SU-DHL-6 (cell line): ENCODE measurements at regions not wholly inside any gene's neighbourhood (a gene's known extent, or its start where the extent isn't known, plus 50 kb on each side); places are given as distances from the start of the nearest gene placed in this dataset.

Experiments
- H2AFZ ChIP-seq: fragments of 200-600 bp; sonication (generic); 2 replicates; pipeline ENCODE4 v1.6.1; 2014; ENCODE audit warnings: low read depth, mild to moderate bottlenecking, moderate library complexity, mixed read lengths, antibody characterized with exemption, low read length; ENCODE audit not compliant: severe bottlenecking
- H3F3A ChIP-seq: fragments of 200-600 bp; shearing (Covaris generic); 2 replicates; pipeline ENCODE4 v1.6.0; 2016; ENCODE audit warnings: antibody characterized with exemption, mild to moderate bottlenecking; ENCODE audit not compliant: insufficient read depth
- H3K27ac ChIP-seq: fragments of 200-600 bp; sonication (generic); 2 replicates; pipeline ENCODE4 v1.5.1; 2016; ENCODE audit warnings: low read depth, mild to moderate bottlenecking, low read length, moderate library complexity, mixed read lengths
- H3K27me3 ChIP-seq: fragments of 200-600 bp; sonication (generic), shearing (Covaris generic); 2 replicates; pipeline ENCODE4 v1.6.0; 2014; ENCODE audit warnings: mild to moderate bottlenecking, low read length
- H3K36me3 ChIP-seq: fragments of 200-600 bp; sonication (generic); 2 replicates; pipeline ENCODE4 v1.6.1; 2014; ENCODE audit warnings: mild to moderate bottlenecking, low read length, mixed read lengths
- H3K4me2 ChIP-seq: fragments of 300-600, 200-600 bp; shearing (Covaris generic), sonication (generic); 2 replicates; pipeline ENCODE4 v1.6.0; 2014; ENCODE audit warnings: low read length, low read depth, mild to moderate bottlenecking; ENCODE audit not compliant: poor library complexity, severe bottlenecking
- H3K4me3 ChIP-seq: fragments of 200-600 bp; sonication (generic); 2 replicates; pipeline ENCODE4 v1.5.1; 2014; ENCODE audit warnings: antibody characterized with exemption, low read length, mild to moderate bottlenecking, mixed read lengths; ENCODE audit not compliant: insufficient read depth, poor library complexity, severe bottlenecking
- H3K79me2 ChIP-seq: fragments of 200-600 bp; sonication (generic); 2 replicates; pipeline ENCODE4 v1.6.1; 2014; ENCODE audit warnings: mild to moderate bottlenecking, low read length, moderate library complexity; ENCODE audit not compliant: insufficient read depth
- H3K9ac ChIP-seq: fragments of 200-600 bp; sonication (generic); 2 replicates; pipeline ENCODE4 v1.7.0; 2014; ENCODE audit warnings: mild to moderate bottlenecking, low read length
- H3K9me2 ChIP-seq: fragments of 200-600 bp; sonication (generic); replicated peaks from 2 replicates; pipeline ENCODE4 v1.6.1; 2014; ENCODE audit warnings: low read length; ENCODE audit not compliant: insufficient read depth
- H3K9me3 ChIP-seq: fragments of 200-600 bp; sonication (generic); 2 replicates; pipeline ENCODE4 v1.6.1; 2014; ENCODE audit warnings: low read length, mixed read lengths; ENCODE audit not compliant: insufficient read depth
- H4K20me1 ChIP-seq: fragments of 200-600 bp; sonication (generic); 2 replicates; pipeline ENCODE4 v1.6.1; 2014; ENCODE audit warnings: low read depth, mild to moderate bottlenecking, antibody characterized with exemption, low read length, moderate library complexity, mixed read lengths
- CTCF ChIP-seq: fragments of 200-600 bp; sonication (generic); IDR thresholded peaks from one replicate; pipeline ENCODE4 v1.5.1; 2017; ENCODE audit warnings: antibody characterized with exemption, mild to moderate bottlenecking, low read length, moderate library complexity; ENCODE audit not compliant: insufficient read depth, poor library complexity, severe bottlenecking
- EZH2phosphoT487 ChIP-seq: fragments of 200-600 bp; sonication (generic), shearing (Covaris generic); conservative IDR thresholded peaks from 2 replicates; pipeline ENCODE4 v1.6.1; 2018; ENCODE audit warnings: mild to moderate bottlenecking, antibody characterized with exemption, low read length, moderate library complexity, mixed read lengths

DNA sequence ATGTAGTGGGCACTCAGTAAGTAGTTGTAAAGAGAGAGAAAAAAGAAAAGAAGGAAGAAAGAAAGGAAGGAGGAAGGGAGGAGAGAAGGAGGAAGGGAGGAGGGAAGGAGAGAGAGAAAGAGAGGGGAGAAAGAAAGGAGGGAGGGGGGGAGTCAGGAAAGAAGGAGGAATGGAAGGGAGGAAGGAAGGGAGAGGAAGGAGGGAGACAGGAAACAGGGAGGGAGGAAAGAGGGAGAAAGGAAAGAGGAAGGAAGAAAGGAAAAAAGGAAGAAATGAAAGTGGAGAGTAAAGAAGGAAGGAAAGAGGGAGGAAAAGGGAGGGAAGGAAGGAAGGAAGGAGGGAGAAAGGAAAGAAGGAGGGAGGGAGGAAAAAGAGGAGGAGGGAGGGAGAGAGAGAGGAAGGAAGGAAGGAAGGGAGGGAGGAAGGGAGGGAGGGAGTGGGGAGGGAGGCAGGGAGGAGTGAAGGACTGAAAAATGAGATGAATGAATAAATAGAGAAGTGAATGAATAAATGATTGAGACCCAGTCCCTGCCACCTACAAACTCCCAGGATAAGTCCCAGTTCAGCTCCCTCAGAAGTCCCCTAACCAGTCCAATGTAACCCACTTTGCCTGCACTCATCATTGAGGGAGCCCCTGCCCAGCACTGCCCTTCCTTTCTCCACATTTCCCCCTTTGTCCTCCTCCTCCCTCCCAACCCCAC is 739.0 kb upstream of the TBX3 start:
- no peak overlapping the region for H3K4me2 ChIP-seq
- no peak overlapping the region for H3K9ac ChIP-seq

GRCh38 chr12:115421796-115422709 is 738.1 kb upstream of the TBX3 start:
- H3K27ac ChIP-seq: no peak overlapping the region
- TF ChIP-seq EZH2phosphoT487 (no peak), CTCF (no peak)
- no peak overlapping the region for H3K9ac ChIP-seq
- H3K79me2 ChIP-seq: no peaks in the 10 kb centered on the region
- no peaks in the 10 kb centered on the region for H3K9me3 ChIP-seq
- H3F3A ChIP-seq: no peaks in the 10 kb centered on the region
- H4K20me1 ChIP-seq: no peaks in the 10 kb centered on the region
- H3K4me3 ChIP-seq: no peak overlapping the region
- H3K4me2 ChIP-seq: no peak overlapping the region
- no peaks in the 10 kb centered on the region for H3K36me3 ChIP-seq
- no peaks in the 10 kb centered on the region for H3K27me3 ChIP-seq
- H2AFZ ChIP-seq: no peak overlapping the region
- H3K9me2 ChIP-seq: no peaks in the 10 kb centered on the region

More for the DNA sequence above, 739.0 kb upstream of the TBX3 start:
- no peaks in the 10 kb centered on the region for H4K20me1 ChIP-seq
- H3K27me3 ChIP-seq: no peaks in the 10 kb centered on the region
- TF ChIP-seq EZH2phosphoT487: no peak
- TF ChIP-seq CTCF: no peak
- H3K4me3 ChIP-seq: no peak overlapping the region
- no peaks in the 10 kb centered on the region for H3F3A ChIP-seq
- H3K79me2 ChIP-seq: no peaks in the 10 kb centered on the region
- no peak overlapping the region for H2AFZ ChIP-seq
- no peaks in the 10 kb centered on the region for H3K9me2 ChIP-seq
- no peaks in the 10 kb centered on the region for H3K36me3 ChIP-seq
- no peak overlapping the region for H3K27ac ChIP-seq
- no peaks in the 10 kb centered on the region for H3K9me3 ChIP-seq

GRCh38 chr12:115421350-115421749 is 737.4 kb upstream of the TBX3 start:
- Histone ChIP-seq H3K4me2 (no peak overlapping the region), H3K36me3 (no peaks in the 10 kb centered on the region), H3K9me3 (no peaks in the 10 kb centered on the region), H3K9ac (no peak overlapping the region), H3F3A (no peaks in the 10 kb centered on the region), H3K4me3 (no peak overlapping the region), H3K27me3 (no peaks in the 10 kb centered on the region), H3K9me2 (no peaks in the 10 kb centered on the region), H2AFZ (no peak overlapping the region), H4K20me1 (no peaks in the 10 kb centered on the region), H3K79me2 (no peaks in the 10 kb centered on the region), H3K27ac (no peak overlapping the region)
- no peak for TF ChIP-seq CTCF
- no peak for TF ChIP-seq EZH2phosphoT487
